ENCODE measurements at regions not wholly inside any gene's neighbourhood (a gene's known extent, or its start where the extent isn't known, plus 50 kb on each side); places are given as distances from the start of the nearest gene placed in this dataset.

DNA sequence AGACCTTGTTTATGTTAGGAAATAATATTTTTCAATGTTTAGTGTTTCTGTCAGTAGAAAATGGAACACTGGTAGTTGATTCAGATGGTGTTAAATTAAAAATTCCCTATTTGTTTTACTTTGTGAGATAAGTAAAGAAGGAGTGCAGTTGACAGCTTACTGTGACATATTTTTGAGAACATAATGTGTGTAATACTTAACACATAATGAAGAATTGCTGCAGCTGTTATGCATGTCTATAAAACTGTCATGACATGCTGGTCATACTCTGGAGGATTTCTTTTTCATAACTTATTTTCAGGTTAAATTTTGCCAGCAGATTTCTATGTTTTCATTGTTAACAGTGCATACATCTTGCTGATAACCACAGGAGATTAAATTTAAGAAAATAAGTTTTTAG lies 296.1 kb downstream of the CTH start:
- TF ChIP-seq ZZZ3 (IDR thresholded peaks at IDR 0.05; ENCODE audit: control insufficient read depth, insufficient read length, low read depth) (no peak), NR2F1 (conservative IDR thresholded peaks at IDR 0.05) (no peak), GABPA (IDR thresholded peaks at IDR 0.05; ENCODE audit: low read depth) (no peak), FOXM1 (IDR thresholded peaks at IDR 0.05; ENCODE audit: low read depth, low read length) (no peak), HCFC1 (IDR thresholded peaks at IDR 0.05; ENCODE audit: low read length) (no peak), EZH2 (IDR thresholded peaks at IDR 0.05; ENCODE audit: borderline replicate concordance, control insufficient read depth, low read depth, low read length) (no peak)
- TF ChIP-seq, protein P1, sequence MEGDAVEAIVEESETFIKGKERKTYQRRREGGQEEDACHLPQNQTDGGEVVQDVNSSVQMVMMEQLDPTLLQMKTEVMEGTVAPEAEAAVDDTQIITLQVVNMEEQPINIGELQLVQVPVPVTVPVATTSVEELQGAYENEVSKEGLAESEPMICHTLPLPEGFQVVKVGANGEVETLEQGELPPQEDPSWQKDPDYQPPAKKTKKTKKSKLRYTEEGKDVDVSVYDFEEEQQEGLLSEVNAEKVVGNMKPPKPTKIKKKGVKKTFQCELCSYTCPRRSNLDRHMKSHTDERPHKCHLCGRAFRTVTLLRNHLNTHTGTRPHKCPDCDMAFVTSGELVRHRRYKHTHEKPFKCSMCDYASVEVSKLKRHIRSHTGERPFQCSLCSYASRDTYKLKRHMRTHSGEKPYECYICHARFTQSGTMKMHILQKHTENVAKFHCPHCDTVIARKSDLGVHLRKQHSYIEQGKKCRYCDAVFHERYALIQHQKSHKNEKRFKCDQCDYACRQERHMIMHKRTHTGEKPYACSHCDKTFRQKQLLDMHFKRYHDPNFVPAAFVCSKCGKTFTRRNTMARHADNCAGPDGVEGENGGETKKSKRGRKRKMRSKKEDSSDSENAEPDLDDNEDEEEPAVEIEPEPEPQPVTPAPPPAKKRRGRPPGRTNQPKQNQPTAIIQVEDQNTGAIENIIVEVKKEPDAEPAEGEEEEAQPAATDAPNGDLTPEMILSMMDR (IDR thresholded peaks at IDR 0.05 in 2 of 3, conservative IDR thresholded peaks at IDR 0.05 in 1 of 3; ENCODE audit: control insufficient read depth in 2 of 3, extremely low read depth in 1 of 3, insufficient read depth in 1 of 3, low read depth in 3 of 3, low read length in 3 of 3) = no peak
- TF ChIP-seq, protein P2, sequence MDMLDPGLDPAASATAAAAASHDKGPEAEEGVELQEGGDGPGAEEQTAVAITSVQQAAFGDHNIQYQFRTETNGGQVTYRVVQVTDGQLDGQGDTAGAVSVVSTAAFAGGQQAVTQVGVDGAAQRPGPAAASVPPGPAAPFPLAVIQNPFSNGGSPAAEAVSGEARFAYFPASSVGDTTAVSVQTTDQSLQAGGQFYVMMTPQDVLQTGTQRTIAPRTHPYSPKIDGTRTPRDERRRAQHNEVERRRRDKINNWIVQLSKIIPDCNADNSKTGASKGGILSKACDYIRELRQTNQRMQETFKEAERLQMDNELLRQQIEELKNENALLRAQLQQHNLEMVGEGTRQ (IDR thresholded peaks at IDR 0.05; ENCODE audit: borderline replicate concordance, low read depth, low read length) = no peak

Data from GM12878 (cell line).